Esophagus squamous epithelium (tissue), 4 donors: ENCODE measurements at regions not wholly inside any gene's neighbourhood (a gene's known extent, or its start where the extent isn't known, plus 50 kb on each side); places are given as distances from the start of the nearest gene placed in this dataset.

ENCODE experiments used
- CTCF ChIP-seq, 6 experiments: fragments of 450-650 bp in 4 of 6; fragments of 200-600 bp in 2 of 6; sonication (generic) in 2 of 6; IDR thresholded peaks; one replicate each; pipeline ENCODE4 v1.5.1; 2016 to 2019; ENCODE audit warnings: antibody characterized with exemption in 6 of 6, mild to moderate bottlenecking in 4 of 6, moderate library complexity in 4 of 6
- POLR2A ChIP-seq, 4 donors: fragments of 450-650 bp; IDR thresholded peaks; one replicate each; pipeline ENCODE4 v1.6.1; 2017; ENCODE audit warnings: antibody characterized with exemption in 4 of 4, mild to moderate bottlenecking in 4 of 4, moderate library complexity in 3 of 4

GRCh38 chr6:119974430-119975159 is 625.0 kb upstream of the MAN1A1 start:
- TF ChIP-seq POLR2A (IDR thresholded peaks at IDR 0.05) (no peak), CTCF (IDR thresholded peaks at IDR 0.05) (no peak)
